Natural killer cell treated with Interleukin-12 subunit alpha and Interleukin-12 subunit beta and Interleukin-15 and Interleukin-18, amount 100 ng/mL, for 72 hours (primary cell): ENCODE measurements at regions not wholly inside any gene's neighbourhood (a gene's known extent, or its start where the extent isn't known, plus 50 kb on each side); places are given as distances from the start of the nearest gene placed in this dataset.
"Not testable (repeated sequence)": the region's sequence is repeated elsewhere in the genome, so short reads cannot be mapped to it uniquely, and the experiment has no call there.

ENCODE experiments used
- ATAC-seq, 2 donors: fragments of 150-1000 bp; cut with Tn5 transposase in 1 of 2; sonication (Bioruptor Pico), chemical (Tn5 transposase) in 1 of 2; 2 replicates each; pipeline ENCODE4 v1.10.0; 2021
- DNase-seq: peaks from one replicate; pipeline ENCODE4 v3.0.0; 2022; ENCODE audit warnings: low spot score
- H3K27ac Mint-ChIP-seq, 2 donors: 1 replicate in 1 of 2; 2 replicates in 1 of 2; pipeline ENCODE4 v1.8.0; 2022; ENCODE audit warnings: mixed read lengths in 2 of 2, mild to moderate bottlenecking in 1 of 2, moderate library complexity in 1 of 2
- H3K27me3 Mint-ChIP-seq, 2 donors: 1 replicate in 1 of 2; 2 replicates in 1 of 2; pipeline ENCODE4 v1.8.0; 2022; ENCODE audit warnings: mixed read lengths in 2 of 2
- H3K36me3 Mint-ChIP-seq: one replicate; pipeline ENCODE4 v1.8.0; 2022; ENCODE audit warnings: mixed read lengths
- H3K4me1 Mint-ChIP-seq, 2 donors: 1 replicate in 1 of 2; 2 replicates in 1 of 2; pipeline ENCODE4 v1.8.0; 2022; ENCODE audit warnings: low read depth in 2 of 2, mixed read lengths in 2 of 2, mild to moderate bottlenecking in 1 of 2
- H3K4me3 Mint-ChIP-seq: one replicate; pipeline ENCODE4 v1.8.0; 2022; ENCODE audit warnings: mixed read lengths
- H3K9me3 Mint-ChIP-seq: 2 replicates; pipeline ENCODE4 v1.8.0; 2022; ENCODE audit warnings: mixed read lengths

GRCh38 chr6:6091608-6092002 is 84.9 kb upstream of the NRN1 start:
- H3K4me3 Mint-ChIP-seq, result no peak overlapping the region
- DNase-seq (no peak), ATAC-seq (peak in 1 of 2 donors; percentile 49)
- H3K4me1 Mint-ChIP-seq, result peaks cover 0 to 9% of the 10 kb centered on the region in 2 donors
- H3K27me3 Mint-ChIP-seq, result peaks cover 29 to 39% of the 10 kb centered on the region in 2 donors
- no peak overlapping the region for H3K27ac Mint-ChIP-seq
- H3K36me3 Mint-ChIP-seq, result no peaks in the 10 kb centered on the region
- no peaks in the 10 kb centered on the region for H3K9me3 Mint-ChIP-seq

- no peak overlapping the region for H3K27ac Mint-ChIP-seq
- no peaks in the 10 kb centered on the region for H3K36me3 Mint-ChIP-seq
- no peaks in the 10 kb centered on the region for H3K9me3 Mint-ChIP-seq
- H3K27me3 Mint-ChIP-seq, result peaks cover 29 to 39% of the 10 kb centered on the region in 2 donors
- no peak for DNase-seq
- no peak overlapping the region for H3K4me3 Mint-ChIP-seq
- H3K4me1 Mint-ChIP-seq, result peaks cover 0 to 9% of the 10 kb centered on the region in 2 donors
- ATAC-seq, result peak in 1 of 2 donors; percentile 64
Observed at GRCh38 chr6:6090861-6091607, 84.3 kb upstream of the NRN1 start.

- H3K36me3 Mint-ChIP-seq, result no peaks in the 10 kb centered on the region
- no peak overlapping the region for H3K4me3 Mint-ChIP-seq
- H3K9me3 Mint-ChIP-seq, result peaks cover 6% of the 10 kb centered on the region
- H3K27me3 Mint-ChIP-seq, result peaks cover 28 to 34% of the 10 kb centered on the region in 2 donors
- ATAC-seq (no peak), DNase-seq (no peak)
- H3K4me1 Mint-ChIP-seq, result no peaks in the 10 kb centered on the region
- no peak overlapping the region for H3K27ac Mint-ChIP-seq
Observed at GRCh38 chr6:6085928-6086668, 79.4 kb upstream of the NRN1 start.

GRCh38 chr6:6080975-6081374 is 74.2 kb upstream of the NRN1 start:
- no peak overlapping the region for H3K4me3 Mint-ChIP-seq
- DNase-seq (no peak), ATAC-seq (no peak)
- no peaks in the 10 kb centered on the region for H3K36me3 Mint-ChIP-seq
- no peaks in the 10 kb centered on the region for H3K4me1 Mint-ChIP-seq
- peaks cover 6% of the 10 kb centered on the region for H3K9me3 Mint-ChIP-seq
- H3K27me3 Mint-ChIP-seq, result peaks cover 32 to 50% of the 10 kb centered on the region in 2 donors
- no peak overlapping the region for H3K27ac Mint-ChIP-seq

- Mint-ChIP-seq H3K9me3 (no peaks in the 10 kb centered on the region), H3K27me3 (peaks cover 44 to 71% of the 10 kb centered on the region in 2 donors), H3K36me3 (peaks cover 4% of the 10 kb centered on the region), H3K4me1 (no peaks in the 10 kb centered on the region), H3K4me3 (no peak overlapping the region), H3K27ac (no peak overlapping the region)
- ATAC-seq, result no peak
- no peak for DNase-seq
Observed at GRCh38 chr6:6074190-6074589, 67.5 kb upstream of the NRN1 start.

GRCh38 chr6:6068157-6068556 is 61.4 kb upstream of the NRN1 start:
- ATAC-seq, H3K4me1 Mint-ChIP-seq, H3K4me3 Mint-ChIP-seq, DNase-seq, H3K27ac Mint-ChIP-seq, H3K9me3 Mint-ChIP-seq, H3K36me3 Mint-ChIP-seq: not testable (repeated sequence)
- peaks cover 41 to 54% of the 10 kb centered on the region in 2 donors for H3K27me3 Mint-ChIP-seq

- no peak for ATAC-seq
- Mint-ChIP-seq H3K9me3 (no peaks in the 10 kb centered on the region), H3K27me3 (peaks cover 30 to 49% of the 10 kb centered on the region in 2 donors), H3K4me1 (no peaks in the 10 kb centered on the region), H3K36me3 (no peaks in the 10 kb centered on the region), H3K27ac (no peak overlapping the region), H3K4me3 (no peak overlapping the region)
- no peak for DNase-seq
Observed at GRCh38 chr6:6058054-6058444, 51.3 kb upstream of the NRN1 start.

- Mint-ChIP-seq H3K27me3 (peaks cover 31 to 49% of the 10 kb centered on the region in 2 donors), H3K4me3 (no peak overlapping the region), H3K27ac (no peak overlapping the region), H3K36me3 (no peaks in the 10 kb centered on the region), H3K4me1 (no peaks in the 10 kb centered on the region), H3K9me3 (no peaks in the 10 kb centered on the region)
- no peak for DNase-seq
- ATAC-seq, result no peak
Observed at GRCh38 chr6:6057442-6058053, 50.8 kb upstream of the NRN1 start.
